PC-3 (cell line): ENCODE measurements at regions not wholly inside any gene's neighbourhood (a gene's known extent, or its start where the extent isn't known, plus 50 kb on each side); places are given as distances from the start of the nearest gene placed in this dataset.

Source experiments
- ATAC-seq: fragments of 200-7000 bp; cut with Tn5 transposase; 2 replicates; pipeline ENCODE4 v1.9.1; 2020; ENCODE audit warnings: mild to moderate bottlenecking, moderate library complexity
- BruUV-seq: library from RNA; stranded (reverse); fragments of 400-500 nt; replicated peaks from 2 replicates; lab custom pipeline; 2021; lab: Mats Ljungman, UMichigan
- CTCF ChIA-PET: fragments of 300-600 bp; sonication (Branson Sonifier 250); formaldehyde crosslinking; loops from one replicate; lab custom pipeline; 2022; ENCODE audit warnings: antibody characterized with exemption; lab: Charles Lee
- POLR2A ChIA-PET: fragments of 300-600 bp; sonication (Branson Sonifier 250); formaldehyde crosslinking; loops from one replicate; lab custom pipeline; 2022; ENCODE audit warnings: antibody characterized with exemption; ENCODE audit not compliant: unreplicated experiment; lab: Charles Lee
- DNase-seq: peaks from one replicate; pipeline ENCODE4 v3.0.0-alpha.2; 2015
- H2AFZ ChIP-seq: fragments of 300-600 bp; sonication (generic); 2 replicates; pipeline ENCODE4 v1.6.0; 2016; ENCODE audit warnings: antibody characterized with exemption, low read length
- H3F3A ChIP-seq: fragments of 300-600 bp; sonication (generic); one replicate; pipeline ENCODE4 v1.6.0; 2017; ENCODE audit warnings: antibody characterized with exemption, low read length, control low read depth, mild to moderate bottlenecking; ENCODE audit not compliant: unreplicated experiment
- H3K27ac ChIP-seq: fragments of 300-600 bp; sonication (generic); 2 replicates; pipeline ENCODE4 v1.5.1; 2016; ENCODE audit warnings: mild to moderate bottlenecking, low read length
- H3K27me3 ChIP-seq: fragments of 300-600 bp; sonication (generic); 2 replicates; pipeline ENCODE4 v1.6.1; 2016; ENCODE audit warnings: low read length, mixed read lengths
- H3K36me3 ChIP-seq: fragments of 300-600 bp; sonication (generic); 2 replicates; pipeline ENCODE4 v1.6.1; 2016; ENCODE audit warnings: low read depth, mixed run types, low read length, mixed read lengths
- H3K4me1 ChIP-seq: fragments of 300-600 bp; sonication (generic); 2 replicates; pipeline ENCODE4 v1.5.1; 2016; ENCODE audit warnings: low read length; ENCODE audit not compliant: insufficient read depth
- H3K4me2 ChIP-seq: fragments of 300-600 bp; sonication (generic); 2 replicates; pipeline ENCODE4 v1.6.0; 2016; ENCODE audit warnings: low read length
- H3K4me3 ChIP-seq: fragments of 300-600 bp; sonication (generic); 2 replicates; pipeline ENCODE4 v1.5.1; 2016; ENCODE audit warnings: mild to moderate bottlenecking, low read length, mixed read lengths
- H3K79me2 ChIP-seq: fragments of 300-600 bp; sonication (generic); 2 replicates; pipeline ENCODE4 v1.6.1; 2017; ENCODE audit warnings: low read length, mixed read lengths
- H3K9ac ChIP-seq: fragments of 300-600 bp; sonication (generic); 2 replicates; pipeline ENCODE4 v1.6.0; 2016; ENCODE audit warnings: mild to moderate bottlenecking, low read length
- H3K9me2 ChIP-seq: fragments of 300-600 bp; sonication (generic); replicated peaks from 2 replicates; pipeline ENCODE4 v1.6.1; 2016; ENCODE audit warnings: mixed run types, low read length, mixed read lengths
- H3K9me3 ChIP-seq: fragments of 300-600 bp; sonication (generic); 2 replicates; pipeline ENCODE4 v1.6.1; 2016; ENCODE audit warnings: low read length, mixed read lengths
- H4K20me1 ChIP-seq: fragments of 300-600 bp; sonication (generic); 2 replicates; pipeline ENCODE4 v1.6.1; 2016; ENCODE audit warnings: low read length, mixed read lengths
- EZH2 ChIP-seq: fragments of 300-600 bp; sonication (generic); IDR thresholded peaks from one replicate; pipeline ENCODE4 v1.6.1; 2017; ENCODE audit warnings: antibody characterized with exemption, mild to moderate bottlenecking, low read length; ENCODE audit not compliant: unreplicated experiment
- EZH2phosphoT487 ChIP-seq: fragments of 300-600 bp; sonication (generic); IDR thresholded peaks from 2 replicates; pipeline ENCODE4 v1.6.1; 2018; ENCODE audit warnings: mild to moderate bottlenecking, antibody characterized with exemption, low read length, borderline replicate concordance
- intact Hi-C: fragments of 100-400 bp; cut with micrococcal nuclease; formaldehyde crosslinking; loops from 2 replicates; pipeline ENCODE4 v1.9.0; 2023
- TF ChIP-seq, protein P1 (sequence below): fragments of 300-600 bp; sonication (generic); conservative IDR thresholded peaks from 2 replicates; pipeline ENCODE4 v1.5.1; 2017; ENCODE audit warnings: antibody characterized with exemption, low read depth, mild to moderate bottlenecking, low read length

DNA sequence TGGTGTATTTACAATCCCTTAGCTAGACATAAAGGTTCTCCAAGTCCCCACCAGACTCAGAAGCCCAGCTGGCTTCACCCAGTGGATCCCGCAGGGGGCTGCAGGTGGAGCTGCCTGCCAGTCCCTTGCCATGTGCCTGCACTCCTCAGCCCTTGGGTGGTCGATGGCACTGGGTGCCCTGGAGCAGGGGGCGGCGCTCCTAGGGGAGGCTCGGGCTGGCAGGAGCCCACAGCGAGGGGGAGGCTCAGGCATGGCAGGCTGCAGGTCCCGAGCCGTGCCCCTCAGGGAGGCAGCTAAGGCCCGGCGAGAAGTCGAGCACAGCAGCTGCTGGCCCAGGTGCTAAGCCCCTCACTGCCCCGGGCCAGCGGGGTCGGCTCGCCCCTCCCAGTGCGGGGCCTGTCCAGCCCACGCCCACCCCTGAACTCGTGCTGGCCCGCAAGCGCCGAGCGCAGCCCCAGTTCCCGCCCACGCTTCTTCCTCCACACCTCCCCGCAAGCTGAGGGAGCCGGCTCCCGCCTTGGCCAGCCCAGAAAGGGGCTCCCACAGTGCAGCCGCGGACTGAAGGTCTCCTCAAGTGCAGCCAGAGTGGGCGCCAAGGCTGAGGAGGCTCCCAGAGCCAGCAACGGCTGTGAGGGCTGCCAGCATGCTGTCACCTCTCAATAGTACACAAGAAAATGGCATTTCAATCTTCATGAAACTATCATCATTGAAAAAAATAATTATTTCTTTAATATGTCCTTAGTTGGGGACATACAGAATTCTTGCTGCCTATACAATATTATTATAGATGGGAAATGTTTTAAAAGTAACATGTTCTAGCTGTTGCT, 189.1 kb downstream of the SLC7A11 start:
- Histone ChIP-seq H3K27me3 (no peaks in the 10 kb centered on the region), H3K36me3 (no peaks in the 10 kb centered on the region), H3K9me2 (no peaks in the 10 kb centered on the region), H3K79me2 (no peaks in the 10 kb centered on the region), H3K4me1 (peaks cover 41% of the 10 kb centered on the region), H4K20me1 (no peaks in the 10 kb centered on the region), H2AFZ (no peak overlapping the region), H3K27ac (peak overlapping the region; percentile 94), H3F3A (no peaks in the 10 kb centered on the region), H3K9me3 (no peaks in the 10 kb centered on the region), H3K9ac (no peak overlapping the region; the same call in 1 of the 2 replicates), H3K4me3 (peak overlapping the region; percentile 67; the same call in 1 of the 2 replicates), H3K4me2 (peak overlapping the region; percentile 86)
- TF ChIP-seq, protein P1, sequence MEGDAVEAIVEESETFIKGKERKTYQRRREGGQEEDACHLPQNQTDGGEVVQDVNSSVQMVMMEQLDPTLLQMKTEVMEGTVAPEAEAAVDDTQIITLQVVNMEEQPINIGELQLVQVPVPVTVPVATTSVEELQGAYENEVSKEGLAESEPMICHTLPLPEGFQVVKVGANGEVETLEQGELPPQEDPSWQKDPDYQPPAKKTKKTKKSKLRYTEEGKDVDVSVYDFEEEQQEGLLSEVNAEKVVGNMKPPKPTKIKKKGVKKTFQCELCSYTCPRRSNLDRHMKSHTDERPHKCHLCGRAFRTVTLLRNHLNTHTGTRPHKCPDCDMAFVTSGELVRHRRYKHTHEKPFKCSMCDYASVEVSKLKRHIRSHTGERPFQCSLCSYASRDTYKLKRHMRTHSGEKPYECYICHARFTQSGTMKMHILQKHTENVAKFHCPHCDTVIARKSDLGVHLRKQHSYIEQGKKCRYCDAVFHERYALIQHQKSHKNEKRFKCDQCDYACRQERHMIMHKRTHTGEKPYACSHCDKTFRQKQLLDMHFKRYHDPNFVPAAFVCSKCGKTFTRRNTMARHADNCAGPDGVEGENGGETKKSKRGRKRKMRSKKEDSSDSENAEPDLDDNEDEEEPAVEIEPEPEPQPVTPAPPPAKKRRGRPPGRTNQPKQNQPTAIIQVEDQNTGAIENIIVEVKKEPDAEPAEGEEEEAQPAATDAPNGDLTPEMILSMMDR, result no peak
- TF ChIP-seq EZH2phosphoT487, result no peak
- no peak for TF ChIP-seq EZH2
- ChIA-PET CTCF (no interaction called here), POLR2A (no interaction called here)
- ATAC-seq, result peak; percentile 5; the same call in 1 of the 2 replicates
- DNase-seq, result no peak
- intact Hi-C loops, result loop anchor here (2.0 kb wide), 1 partner anchor 18 kb away; no protein-coding TSS in a partner anchor
- no TSS peak for BruUV-seq

DNA sequence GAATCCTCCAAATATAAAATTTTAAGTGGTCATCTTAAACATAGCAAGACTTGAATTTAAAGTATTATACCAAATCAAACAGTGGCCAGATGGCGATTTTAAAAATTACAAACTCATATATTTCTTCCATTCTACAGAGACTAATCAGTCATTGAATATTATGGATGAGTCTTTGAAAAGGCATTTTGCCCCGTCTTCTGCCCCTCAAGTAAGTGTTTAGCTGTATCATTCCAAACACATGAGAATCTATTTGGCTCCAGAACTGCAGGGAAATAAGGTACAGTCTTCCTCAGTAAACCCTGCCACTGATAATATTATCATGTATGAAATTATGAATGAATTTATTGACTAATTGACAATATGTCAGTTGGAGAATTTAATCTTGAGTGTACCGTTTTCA, 191.0 kb downstream of the SLC7A11 start:
- H3K79me2 ChIP-seq, result no peaks in the 10 kb centered on the region
- CTCF ChIA-PET, result no interaction called here
- no peaks in the 10 kb centered on the region for H3K9me3 ChIP-seq
- H3K9me2 ChIP-seq, result no peaks in the 10 kb centered on the region
- TF ChIP-seq EZH2phosphoT487 (no peak), EZH2 (no peak)
- TF ChIP-seq, protein P1, result no peak
- no peak overlapping the region for H3K4me3 ChIP-seq
- no peak overlapping the region for H3K27ac ChIP-seq
- POLR2A ChIA-PET, result no interaction called here
- DNase-seq, result peak; percentile 6
- H2AFZ ChIP-seq, result no peak overlapping the region
- no peaks in the 10 kb centered on the region for H3K36me3 ChIP-seq
- intact Hi-C loops, result no loop called here
- no peak overlapping the region for H3K9ac ChIP-seq
- no peaks in the 10 kb centered on the region for H4K20me1 ChIP-seq
- no peaks in the 10 kb centered on the region for H3K27me3 ChIP-seq
- no TSS peak for BruUV-seq
- no peak overlapping the region for H3K4me2 ChIP-seq
- ATAC-seq, result no peak
- no peaks in the 10 kb centered on the region for H3F3A ChIP-seq
- H3K4me1 ChIP-seq, result peaks cover 34% of the 10 kb centered on the region

DNA sequence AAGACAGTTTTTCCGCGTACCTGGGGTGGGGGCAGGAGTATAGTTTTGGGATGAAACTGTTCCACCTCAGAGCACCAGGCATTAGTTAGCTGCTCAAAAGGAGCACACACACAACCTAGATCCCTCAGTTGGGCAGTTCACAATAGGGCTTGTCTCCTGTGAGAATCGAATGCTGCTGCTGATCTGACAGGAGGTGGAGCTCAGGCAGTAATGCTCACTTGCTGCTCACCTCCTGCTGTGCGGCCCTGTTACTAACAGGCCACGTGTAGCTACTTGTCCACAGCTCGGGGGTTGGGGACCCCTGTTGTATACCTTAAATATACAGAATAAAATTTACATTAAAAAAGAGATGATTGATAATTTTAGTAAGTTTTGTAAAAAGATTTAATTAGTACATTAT, 191.5 kb downstream of the SLC7A11 start:
- no peak overlapping the region for H3K4me3 ChIP-seq
- H3K9me3 ChIP-seq, result no peaks in the 10 kb centered on the region
- no peak overlapping the region for H3K27ac ChIP-seq
- BruUV-seq, result no TSS peak
- ChIA-PET CTCF (no interaction called here), POLR2A (no interaction called here)
- ATAC-seq, result no peak
- H2AFZ ChIP-seq, result no peak overlapping the region
- no peaks in the 10 kb centered on the region for H3K27me3 ChIP-seq
- TF ChIP-seq EZH2phosphoT487, result no peak
- TF ChIP-seq EZH2, result no peak
- TF ChIP-seq, protein P1, result no peak
- H3F3A ChIP-seq, result no peaks in the 10 kb centered on the region
- no peaks in the 10 kb centered on the region for H3K79me2 ChIP-seq
- H3K4me1 ChIP-seq, result peaks cover 28% of the 10 kb centered on the region
- intact Hi-C loops, result no loop called here
- no peaks in the 10 kb centered on the region for H3K36me3 ChIP-seq
- H3K9me2 ChIP-seq, result no peaks in the 10 kb centered on the region
- no peaks in the 10 kb centered on the region for H4K20me1 ChIP-seq
- H3K9ac ChIP-seq, result no peak overlapping the region
- no peak for DNase-seq
- H3K4me2 ChIP-seq, result no peak overlapping the region
